BLaER1 treated with 17β-estradiol and CSF1 and Interleukin-3, amounts not matched to agents 10 nM and 100 nM (cell line): ENCODE measurements at regions not wholly inside any gene's neighbourhood (a gene's known extent, or its start where the extent isn't known, plus 50 kb on each side); places are given as distances from the start of the nearest gene placed in this dataset.

Source experiments
- H3K27ac ChIP-seq, 11 experiments: shearing (Covaris generic); formaldehyde crosslinking; 2 replicates each; pipeline ENCODE4 v1.8.1; 2022
- H3K27me3 ChIP-seq, 11 experiments: shearing (Covaris generic); formaldehyde crosslinking; 2 replicates each; pipeline ENCODE4 v1.8.1; 2022
- H3K36me3 ChIP-seq, 11 experiments: shearing (Covaris generic); formaldehyde crosslinking; 2 replicates each; pipeline ENCODE4 v1.8.1; 2022
- H3K4me1 ChIP-seq, 10 experiments: shearing (Covaris generic); formaldehyde crosslinking; 2 replicates each; pipeline ENCODE4 v1.8.1; 2022
- H3K4me2 ChIP-seq, 11 experiments: shearing (Covaris generic); formaldehyde crosslinking; 2 replicates each; pipeline ENCODE4 v1.8.1; 2022
- H3K4me3 ChIP-seq, 10 experiments: shearing (Covaris generic); formaldehyde crosslinking; 2 replicates each; pipeline ENCODE4 v1.8.1; 2022
- H3K9ac ChIP-seq, 11 experiments: shearing (Covaris generic); formaldehyde crosslinking; 2 replicates each; pipeline ENCODE4 v1.8.1; 2022
- H3K9me3 ChIP-seq, 11 experiments: shearing (Covaris generic); formaldehyde crosslinking; replicated peaks in 1 of 11; 2 replicates each; pipeline ENCODE4 v1.8.1; 2022
- H4K20me1 ChIP-seq, 11 experiments: shearing (Covaris generic); formaldehyde crosslinking; 2 replicates each; pipeline ENCODE4 v1.8.1; 2022
- Cebpa-rat ChIP-seq, 11 experiments: shearing (Covaris generic); IDR thresholded peaks; 2 replicates each; pipeline ENCODE4 v1.8.1; 2022

GRCh38 chr4:30632751-30633150 is 87.4 kb upstream of the PCDH7 start:
- Histone ChIP-seq H3K27me3 (no peaks in the 10 kb centered on the region), H3K4me1 (no peaks in the 10 kb centered on the region; a peak in 1 of 20 replicates), H3K9ac (no peak overlapping the region), H4K20me1 (no peaks in the 10 kb centered on the region), H3K9me3 (no peaks in the 10 kb centered on the region; a peak in 1 of 22 replicates), H3K4me2 (no peak overlapping the region), H3K27ac (no peak overlapping the region), H3K36me3 (no peaks in the 10 kb centered on the region), H3K4me3 (no peak overlapping the region)
- TF ChIP-seq Cebpa-rat (IDR thresholded peaks at IDR 0.05), result no peak

GRCh38 chr4:30641345-30641744 is 78.8 kb upstream of the PCDH7 start:
- Histone ChIP-seq H3K27me3 (no peaks in the 10 kb centered on the region), H3K9me3 (no peaks in the 10 kb centered on the region), H3K4me2 (no peak overlapping the region), H4K20me1 (no peaks in the 10 kb centered on the region), H3K27ac (no peak overlapping the region), H3K9ac (no peak overlapping the region), H3K36me3 (no peaks in the 10 kb centered on the region), H3K4me3 (no peak overlapping the region), H3K4me1 (no peaks in the 10 kb centered on the region; a peak in 1 of 20 replicates)
- TF ChIP-seq Cebpa-rat (IDR thresholded peaks at IDR 0.05), result no peak

GRCh38 chr4:30642567-30642966 is 77.6 kb upstream of the PCDH7 start:
- H3K9ac ChIP-seq, result no peak overlapping the region
- H4K20me1 ChIP-seq, result no peaks in the 10 kb centered on the region
- no peak overlapping the region for H3K4me2 ChIP-seq
- TF ChIP-seq Cebpa-rat (IDR thresholded peaks at IDR 0.05), result no peak
- no peaks in the 10 kb centered on the region for H3K9me3 ChIP-seq
- H3K4me3 ChIP-seq, result no peak overlapping the region
- H3K27ac ChIP-seq, result no peak overlapping the region
- no peaks in the 10 kb centered on the region for H3K36me3 ChIP-seq
- H3K27me3 ChIP-seq, result no peaks in the 10 kb centered on the region
- no peaks in the 10 kb centered on the region for H3K4me1 ChIP-seq

- peak overlapping the region in 6 of 11 experiments; percentile 3 to 14 (median 12); a peak in 2 of 22 replicates for H3K4me2 ChIP-seq
- no peaks in the 10 kb centered on the region for H4K20me1 ChIP-seq
- H3K4me3 ChIP-seq, result no peak overlapping the region
- no peak overlapping the region for H3K27ac ChIP-seq
- H3K27me3 ChIP-seq, result no peaks in the 10 kb centered on the region
- H3K36me3 ChIP-seq, result no peaks in the 10 kb centered on the region
- H3K4me1 ChIP-seq, result peaks cover 0 to 6% (median 0%) of the 10 kb centered on the region in 10 experiments; a peak in 2 of 20 replicates
- no peak overlapping the region for H3K9ac ChIP-seq
- no peaks in the 10 kb centered on the region for H3K9me3 ChIP-seq
- no peak for TF ChIP-seq Cebpa-rat (IDR thresholded peaks at IDR 0.05)
Observed at GRCh38 chr4:30653291-30653690, 66.9 kb upstream of the PCDH7 start.

GRCh38 chr4:30656828-30657227 is 63.3 kb upstream of the PCDH7 start:
- Histone ChIP-seq H3K27ac (no peak overlapping the region), H3K4me3 (no peak overlapping the region), H3K9me3 (no peaks in the 10 kb centered on the region), H3K9ac (no peak overlapping the region), H3K27me3 (no peaks in the 10 kb centered on the region), H3K4me1 (peaks cover 0 to 6% (median 0%) of the 10 kb centered on the region in 10 experiments; a peak in 2 of 20 replicates), H4K20me1 (no peaks in the 10 kb centered on the region), H3K4me2 (no peak overlapping the region), H3K36me3 (no peaks in the 10 kb centered on the region)
- TF ChIP-seq Cebpa-rat (IDR thresholded peaks at IDR 0.05), result no peak

GRCh38 chr4:30667919-30668318 is 52.2 kb upstream of the PCDH7 start:
- Histone ChIP-seq H3K9me3 (no peaks in the 10 kb centered on the region), H3K27ac (no peak overlapping the region), H4K20me1 (no peaks in the 10 kb centered on the region), H3K27me3 (no peaks in the 10 kb centered on the region), H3K36me3 (no peaks in the 10 kb centered on the region), H3K9ac (no peak overlapping the region), H3K4me2 (no peak overlapping the region), H3K4me3 (no peak overlapping the region), H3K4me1 (no peaks in the 10 kb centered on the region)
- no peak for TF ChIP-seq Cebpa-rat (IDR thresholded peaks at IDR 0.05)

- Histone ChIP-seq H3K4me2 (no peak overlapping the region), H3K4me1 (no peaks in the 10 kb centered on the region), H3K9me3 (no peaks in the 10 kb centered on the region), H3K4me3 (no peak overlapping the region), H3K9ac (no peak overlapping the region), H3K27ac (no peak overlapping the region), H4K20me1 (no peaks in the 10 kb centered on the region), H3K27me3 (no peaks in the 10 kb centered on the region), H3K36me3 (no peaks in the 10 kb centered on the region)
- no peak for TF ChIP-seq Cebpa-rat (IDR thresholded peaks at IDR 0.05)
Observed at GRCh38 chr4:30670206-30670605, 50.0 kb upstream of the PCDH7 start.
